ENCODE measurements at regions not wholly inside any gene's neighbourhood (a gene's known extent, or its start where the extent isn't known, plus 50 kb on each side); places are given as distances from the start of the nearest gene placed in this dataset.

- no peak for TF ChIP-seq EGR1 (IDR thresholded peaks at IDR 0.05; ENCODE audit: low read depth in 2 of 2)
- TF ChIP-seq, protein P1, sequence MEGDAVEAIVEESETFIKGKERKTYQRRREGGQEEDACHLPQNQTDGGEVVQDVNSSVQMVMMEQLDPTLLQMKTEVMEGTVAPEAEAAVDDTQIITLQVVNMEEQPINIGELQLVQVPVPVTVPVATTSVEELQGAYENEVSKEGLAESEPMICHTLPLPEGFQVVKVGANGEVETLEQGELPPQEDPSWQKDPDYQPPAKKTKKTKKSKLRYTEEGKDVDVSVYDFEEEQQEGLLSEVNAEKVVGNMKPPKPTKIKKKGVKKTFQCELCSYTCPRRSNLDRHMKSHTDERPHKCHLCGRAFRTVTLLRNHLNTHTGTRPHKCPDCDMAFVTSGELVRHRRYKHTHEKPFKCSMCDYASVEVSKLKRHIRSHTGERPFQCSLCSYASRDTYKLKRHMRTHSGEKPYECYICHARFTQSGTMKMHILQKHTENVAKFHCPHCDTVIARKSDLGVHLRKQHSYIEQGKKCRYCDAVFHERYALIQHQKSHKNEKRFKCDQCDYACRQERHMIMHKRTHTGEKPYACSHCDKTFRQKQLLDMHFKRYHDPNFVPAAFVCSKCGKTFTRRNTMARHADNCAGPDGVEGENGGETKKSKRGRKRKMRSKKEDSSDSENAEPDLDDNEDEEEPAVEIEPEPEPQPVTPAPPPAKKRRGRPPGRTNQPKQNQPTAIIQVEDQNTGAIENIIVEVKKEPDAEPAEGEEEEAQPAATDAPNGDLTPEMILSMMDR (IDR thresholded peaks at IDR 0.05; ENCODE audit: low read depth, low read length, missing input control) = no peak
- no peak for TF ChIP-seq GABPA (IDR thresholded peaks at IDR 0.05 in 1 of 2, conservative IDR thresholded peaks at IDR 0.05 in 1 of 2)
- TF ChIP-seq RAD21 (IDR thresholded peaks at IDR 0.05) = no peak
- TF ChIP-seq YY1 (IDR thresholded peaks at IDR 0.05) = no peak
- TF ChIP-seq, protein P2, sequence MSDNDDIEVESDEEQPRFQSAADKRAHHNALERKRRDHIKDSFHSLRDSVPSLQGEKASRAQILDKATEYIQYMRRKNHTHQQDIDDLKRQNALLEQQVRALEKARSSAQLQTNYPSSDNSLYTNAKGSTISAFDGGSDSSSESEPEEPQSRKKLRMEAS (IDR thresholded peaks at IDR 0.05) = no peak
- no peak for TF ChIP-seq SP1 (IDR thresholded peaks at IDR 0.05)
- no peak for TF ChIP-seq JUND (IDR thresholded peaks at IDR 0.05)
- TF ChIP-seq REST (IDR thresholded peaks at IDR 0.05) = no peak
- TF ChIP-seq, protein P3, sequence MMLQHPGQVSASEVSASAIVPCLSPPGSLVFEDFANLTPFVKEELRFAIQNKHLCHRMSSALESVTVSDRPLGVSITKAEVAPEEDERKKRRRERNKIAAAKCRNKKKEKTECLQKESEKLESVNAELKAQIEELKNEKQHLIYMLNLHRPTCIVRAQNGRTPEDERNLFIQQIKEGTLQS (IDR thresholded peaks at IDR 0.05) = no peak
- no peak for TF ChIP-seq RXRA (IDR thresholded peaks at IDR 0.05)
- TF ChIP-seq FOXA1 (IDR thresholded peaks at IDR 0.05) = no peak
Observed at GRCh38 chr3:38984731-38985130, 67.0 kb downstream of the SCN11A start.
